Sigmoid colon (tissue), 6 donors: ENCODE measurements at regions not wholly inside any gene's neighbourhood (a gene's known extent, or its start where the extent isn't known, plus 50 kb on each side); places are given as distances from the start of the nearest gene placed in this dataset.
"Not testable (repeated sequence)": the region's sequence is repeated elsewhere in the genome, so short reads cannot be mapped to it uniquely, and the experiment has no call there.

Source experiments
- DNase-seq: peaks from one replicate; pipeline ENCODE4 v3.0.0-alpha.2; 2019
- H3K27ac ChIP-seq, 4 donors: fragments of 200-600 bp; sonication (generic); one replicate each; pipeline ENCODE4 v1.5.1; 2016 to 2019; ENCODE audit warnings: mild to moderate bottlenecking in 1 of 4
- H3K27me3 ChIP-seq, 3 donors: fragments of 200-600 bp; sonication (generic); one replicate each; pipeline ENCODE4 v1.5.1; 2019; ENCODE audit warnings: mild to moderate bottlenecking in 1 of 3
- H3K36me3 ChIP-seq, 4 donors: fragments of 200-600 bp; sonication (generic); one replicate each; pipeline ENCODE4 v1.5.1; 2016 to 2019
- H3K4me1 ChIP-seq, 4 donors: fragments of 200-600 bp; sonication (generic); one replicate each; pipeline ENCODE4 v1.5.1; 2017 to 2019
- H3K4me3 ChIP-seq, 4 donors: fragments of 200-600 bp; sonication (generic); one replicate each; pipeline ENCODE4 v1.5.1; 2017 to 2019; ENCODE audit warnings: mild to moderate bottlenecking in 2 of 4, moderate library complexity in 1 of 4
- H3K9me3 ChIP-seq, 4 donors: fragments of 200-600 bp in 3 of 4; sonication (generic) in 3 of 4; one replicate each; pipeline versions ENCODE4 v1.5.1 to v1.6.1; 2013 to 2019
- CTCF ChIP-seq, 4 experiments: fragments of 450-650 bp in 3 of 4; fragments of 200-600 bp in 1 of 4; IDR thresholded peaks; one replicate each; pipeline ENCODE4 v1.5.1; 2016 to 2019; ENCODE audit warnings: antibody characterized with exemption in 4 of 4, mild to moderate bottlenecking in 3 of 4, moderate library complexity in 2 of 4
- EP300 ChIP-seq, 4 donors: sonication (generic); formaldehyde crosslinking; IDR thresholded peaks; one replicate each; pipeline ENCODE4 v1.6.1; 2017; ENCODE audit warnings: antibody characterized with exemption in 4 of 4
- POLR2A ChIP-seq, 2 donors: fragments of 450-650 bp; IDR thresholded peaks; one replicate each; pipeline ENCODE4 v1.6.1; 2016; ENCODE audit warnings: antibody characterized with exemption in 2 of 2, mild to moderate bottlenecking in 2 of 2, moderate library complexity in 2 of 2
- POLR2AphosphoS5 ChIP-seq, 4 donors: sonication (generic); formaldehyde crosslinking; IDR thresholded peaks; one replicate each; pipeline ENCODE4 v1.6.1; 2017; ENCODE audit warnings: antibody characterized with exemption in 4 of 4
- WGBS, 2 donors: extraction: QIAGEN DNeasy Blood & Tissue Kit; methylation state at CpG; one replicate each; pipeline ENCODE4 v1.1.7; 2013; 5-methylcytosine and 5-hydroxymethylcytosine counted together
- intact Hi-C: fragments of 100-400 bp; cut with DNase I; formaldehyde crosslinking; loops from one replicate; pipeline ENCODE4 v1.15.1; 2023
- donor health status: healthy with polysubstance abuse.
- donor health status: healthy.

GRCh38 chr2:184057910-184058309 lies 540.4 kb upstream of the ZNF804A start:
- H3K36me3 ChIP-seq = no peaks in the 10 kb centered on the region
- H3K27ac ChIP-seq = no peak overlapping the region
- WGBS, 2 donors = 90% methylated on average over 4 of the region's 4 CpGs
- H3K27me3 ChIP-seq = no peaks in the 10 kb centered on the region
- TF ChIP-seq POLR2AphosphoS5 (IDR thresholded peaks at IDR 0.05) (no peak), EP300 (IDR thresholded peaks at IDR 0.05) (no peak), CTCF (IDR thresholded peaks at IDR 0.05) (no peak), POLR2A (IDR thresholded peaks at IDR 0.05) (no peak)
- H3K4me3 ChIP-seq = no peak overlapping the region
- DNase-seq = no peak
- intact Hi-C loops = no loop called here
- H3K9me3 ChIP-seq = no peaks in the 10 kb centered on the region
- no peaks in the 10 kb centered on the region for H3K4me1 ChIP-seq

DNA sequence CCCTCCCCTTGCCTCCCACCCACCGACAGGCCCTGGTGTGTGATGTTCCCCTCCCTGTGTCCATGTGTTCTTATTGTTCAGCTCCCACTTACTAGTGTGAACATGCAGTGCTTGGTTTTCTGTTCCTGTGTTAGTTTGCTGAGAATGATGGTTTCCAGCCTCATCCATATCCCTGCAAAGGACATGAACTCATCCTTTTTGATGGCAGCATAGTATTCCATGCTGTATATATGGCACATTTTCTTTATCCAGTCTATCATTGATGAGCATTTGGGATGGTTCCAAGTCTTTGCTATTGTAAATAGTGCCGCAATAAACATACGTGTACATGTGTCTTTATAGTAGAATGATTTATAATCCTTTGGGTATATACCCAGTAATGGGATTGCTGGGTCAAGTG lies 538.1 kb upstream of the ZNF804A start:
- intact Hi-C loops = not testable (repeated sequence)
- 68 to 85% methylated on average over 3 of the region's 3 CpGs for WGBS, 2 donors

DNA sequence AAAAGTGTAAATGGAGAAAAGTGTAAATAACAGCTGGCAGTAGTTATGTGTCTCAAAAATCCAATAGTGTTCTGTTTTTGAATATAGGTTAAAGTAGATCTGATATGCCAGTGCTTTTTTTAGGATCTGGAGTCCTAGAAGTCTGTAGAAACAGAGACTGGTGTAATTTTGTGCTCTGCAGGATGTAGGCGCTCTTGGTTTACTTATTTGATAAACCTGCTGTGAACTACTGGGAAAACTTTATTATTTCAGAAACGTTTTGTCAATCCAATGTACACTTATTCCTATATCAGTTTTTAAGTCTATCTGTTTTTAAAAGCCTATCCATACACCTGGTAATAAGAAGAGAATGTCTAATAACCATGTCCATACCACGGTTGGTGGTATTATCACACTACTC lies 530.8 kb upstream of the ZNF804A start:
- no peak overlapping the region for H3K4me3 ChIP-seq
- H3K9me3 ChIP-seq = no peaks in the 10 kb centered on the region
- H3K27ac ChIP-seq = no peak overlapping the region
- no peak for TF ChIP-seq POLR2AphosphoS5 (IDR thresholded peaks at IDR 0.05)
- no peak for TF ChIP-seq EP300 (IDR thresholded peaks at IDR 0.05)
- TF ChIP-seq CTCF (IDR thresholded peaks at IDR 0.05) = no peak
- no peak for TF ChIP-seq POLR2A (IDR thresholded peaks at IDR 0.05)
- no peaks in the 10 kb centered on the region for H3K36me3 ChIP-seq
- intact Hi-C loops = no loop called here
- no peak for DNase-seq
- WGBS, 2 donors = 61 to 71% methylated on average over 3 of the region's 3 CpGs
- H3K4me1 ChIP-seq = no peaks in the 10 kb centered on the region
- H3K27me3 ChIP-seq = no peaks in the 10 kb centered on the region

More for the DNA sequence above, 538.1 kb upstream of the ZNF804A start:
- H3K4me3 ChIP-seq, H3K36me3 ChIP-seq, H3K4me1 ChIP-seq, H3K27ac ChIP-seq, H3K9me3 ChIP-seq, DNase-seq, H3K27me3 ChIP-seq: not testable (repeated sequence)

- no peak for DNase-seq
- Histone ChIP-seq H3K4me1 (no peaks in the 10 kb centered on the region), H3K4me3 (no peak overlapping the region), H3K27ac (no peak overlapping the region), H3K36me3 (no peaks in the 10 kb centered on the region), H3K9me3 (no peaks in the 10 kb centered on the region), H3K27me3 (no peaks in the 10 kb centered on the region)
- intact Hi-C loops = no loop called here
- TF ChIP-seq POLR2AphosphoS5 (IDR thresholded peaks at IDR 0.05) (no peak), POLR2A (IDR thresholded peaks at IDR 0.05) (no peak), EP300 (IDR thresholded peaks at IDR 0.05) (no peak), CTCF (IDR thresholded peaks at IDR 0.05) (no peak)
- 63 to 82% methylated on average over 2 of the region's 2 CpGs for whole genome bisulfite sequencing, 2 donors
Measured at GRCh38 chr2:184072470-184072869, 525.9 kb upstream of the ZNF804A start.

DNA sequence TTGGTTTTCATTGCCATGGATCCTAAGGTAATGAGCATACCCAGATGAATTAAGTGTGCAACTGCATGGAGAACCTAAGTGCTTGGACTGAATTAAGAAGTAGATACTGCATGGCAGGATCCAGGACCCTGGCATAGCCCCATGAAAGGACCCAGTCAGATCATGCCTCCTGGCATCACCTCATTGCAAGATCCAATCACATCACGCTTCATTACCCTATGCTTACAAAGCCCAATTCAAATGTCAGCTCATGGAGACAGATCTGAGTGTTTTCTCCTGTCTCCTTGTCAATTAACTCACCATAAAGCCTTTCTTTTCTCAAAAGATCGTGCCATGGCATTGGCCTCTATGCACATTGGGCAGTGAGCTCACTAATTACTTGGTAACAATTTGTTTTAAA lies 519.8 kb upstream of the ZNF804A start:
- no peaks in the 10 kb centered on the region for H3K9me3 ChIP-seq
- intact Hi-C loops = no loop called here
- H3K27ac ChIP-seq = no peak overlapping the region
- no peaks in the 10 kb centered on the region for H3K27me3 ChIP-seq
- H3K4me1 ChIP-seq = no peaks in the 10 kb centered on the region
- WGBS, 2 donors = 79 to 87% methylated on average over 2 of the region's 2 CpGs
- no peak overlapping the region for H3K4me3 ChIP-seq
- H3K36me3 ChIP-seq = no peaks in the 10 kb centered on the region
- TF ChIP-seq EP300 (IDR thresholded peaks at IDR 0.05) = no peak
- no peak for TF ChIP-seq POLR2A (IDR thresholded peaks at IDR 0.05)
- TF ChIP-seq CTCF (IDR thresholded peaks at IDR 0.05) = no peak
- no peak for DNase-seq
